HG03469 (cell line): ENCODE measurements at regions not wholly inside any gene's neighbourhood (a gene's known extent, or its start where the extent isn't known, plus 50 kb on each side); places are given as distances from the start of the nearest gene placed in this dataset.

Experiments
- ATAC-seq: cut with Tn5 transposase; IDR thresholded peaks from one replicate; pipeline ENCODE4 v1.9.1; 2021; ENCODE audit warnings: mild to moderate bottlenecking, moderate library complexity, moderate number of reproducible peaks; ENCODE audit not compliant: unreplicated experiment

- ATAC-seq: no peak
Observed at GRCh38 chr7:96638669-96639068, 71.0 kb downstream of the SEM1 start.

- no peak for ATAC-seq
Observed at GRCh38 chr7:96637522-96637921, 72.1 kb downstream of the SEM1 start.

- no peak for ATAC-seq
Observed at GRCh38 chr7:96636979-96637378, 72.7 kb downstream of the SEM1 start.

DNA sequence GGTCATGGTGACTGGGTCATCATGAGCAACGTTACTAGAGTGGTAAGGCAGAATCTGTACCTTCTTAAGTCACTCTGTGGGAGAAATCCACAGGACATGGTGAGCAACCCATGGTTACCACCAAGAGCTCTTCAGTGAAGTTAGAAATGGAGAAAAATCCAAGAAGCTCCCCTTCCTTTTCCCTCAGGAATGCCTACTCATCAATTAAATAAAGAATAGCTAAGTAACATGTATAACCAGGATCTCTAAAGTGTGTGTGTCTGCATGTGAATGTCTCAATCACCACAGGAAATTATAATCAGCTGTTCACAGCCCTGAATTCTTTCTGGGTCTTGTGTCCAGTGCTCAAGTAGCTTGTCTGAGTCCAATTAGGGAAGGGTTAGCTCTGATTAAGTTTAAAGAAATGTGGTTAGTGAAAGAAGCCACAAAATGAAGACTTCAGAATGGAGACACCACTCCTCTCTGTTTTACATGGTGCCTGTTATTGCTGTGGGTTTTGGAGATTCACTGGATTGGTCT lies 73.2 kb downstream of the SEM1 start:
- ATAC-seq: no peak

DNA sequence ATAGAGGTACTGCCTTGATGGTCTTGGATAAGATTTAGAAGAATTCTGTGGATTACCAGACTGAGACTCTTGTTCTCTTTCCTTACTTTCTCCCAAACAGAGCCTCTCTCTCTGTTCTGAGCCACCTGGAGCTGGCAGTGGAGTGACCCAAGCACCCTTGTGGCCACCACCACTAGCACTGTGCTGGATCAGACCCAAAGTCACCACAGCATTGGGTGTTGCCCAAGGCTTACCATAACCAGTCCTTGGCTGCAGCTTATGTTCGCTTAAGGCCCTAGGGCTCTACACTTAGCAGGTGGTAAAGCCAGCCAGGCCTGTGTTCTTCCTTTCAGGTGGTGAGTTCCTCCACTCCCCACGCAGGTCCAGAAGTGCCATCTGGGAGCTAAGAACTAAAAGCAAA lies 79.8 kb downstream of the SEM1 start:
- ATAC-seq: no peak

DNA sequence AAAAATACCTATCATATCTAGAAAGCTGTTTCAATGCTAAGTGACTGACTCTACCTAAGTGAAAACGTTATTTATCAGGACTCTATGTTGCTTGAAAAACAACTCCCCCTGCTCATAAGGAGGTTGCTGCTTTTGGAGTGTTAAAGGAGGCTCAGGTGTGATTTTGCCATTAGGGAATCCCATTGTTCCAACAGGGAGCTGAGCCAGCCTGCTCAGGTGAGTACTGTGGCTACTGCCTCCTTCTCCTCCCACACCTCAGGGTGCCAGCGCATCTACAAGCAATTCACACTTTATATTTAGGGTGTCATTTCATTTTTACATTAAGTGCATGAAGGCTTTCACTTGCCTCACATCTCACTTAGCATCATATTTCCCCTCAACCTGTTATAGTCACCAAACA lies 84.7 kb downstream of the SEM1 start:
- ATAC-seq: no peak

GRCh38 chr7:96621932-96622331 lies 87.7 kb downstream of the SEM1 start:
- no peak for ATAC-seq

- no peak for ATAC-seq
Observed at GRCh38 chr7:96614154-96614867, 95.3 kb downstream of the SEM1 start.

DNA sequence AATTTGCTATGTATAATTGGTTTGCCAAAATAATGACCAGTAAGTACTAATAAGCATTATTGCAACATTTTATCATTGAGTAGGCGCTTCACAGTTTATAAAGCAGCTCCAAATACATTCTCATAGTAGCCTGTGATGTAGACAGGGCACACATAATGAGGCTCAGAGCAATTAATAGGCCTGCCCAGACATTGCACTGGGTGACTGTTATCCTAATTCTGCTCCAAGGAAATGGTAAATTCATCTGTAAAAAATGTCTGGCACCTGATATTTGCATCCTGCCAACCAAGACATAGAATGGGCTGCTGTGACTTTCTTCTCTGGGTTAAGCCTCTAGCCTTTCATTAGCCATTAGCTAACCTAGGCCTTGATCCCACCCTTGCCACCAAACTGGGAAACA lies 97.6 kb downstream of the SEM1 start:
- no peak for ATAC-seq

- no peak for ATAC-seq
Observed at GRCh38 chr7:96605045-96605716, 104.5 kb downstream of the SEM1 start.

GRCh38 chr7:96599288-96599936 lies 110.2 kb downstream of the SEM1 start:
- no peak for ATAC-seq

GRCh38 chr7:96598421-96598820 lies 111.2 kb downstream of the SEM1 start:
- no peak for ATAC-seq

GRCh38 chr7:96596120-96596826 lies 113.4 kb downstream of the SEM1 start:
- ATAC-seq: no peak

DNA sequence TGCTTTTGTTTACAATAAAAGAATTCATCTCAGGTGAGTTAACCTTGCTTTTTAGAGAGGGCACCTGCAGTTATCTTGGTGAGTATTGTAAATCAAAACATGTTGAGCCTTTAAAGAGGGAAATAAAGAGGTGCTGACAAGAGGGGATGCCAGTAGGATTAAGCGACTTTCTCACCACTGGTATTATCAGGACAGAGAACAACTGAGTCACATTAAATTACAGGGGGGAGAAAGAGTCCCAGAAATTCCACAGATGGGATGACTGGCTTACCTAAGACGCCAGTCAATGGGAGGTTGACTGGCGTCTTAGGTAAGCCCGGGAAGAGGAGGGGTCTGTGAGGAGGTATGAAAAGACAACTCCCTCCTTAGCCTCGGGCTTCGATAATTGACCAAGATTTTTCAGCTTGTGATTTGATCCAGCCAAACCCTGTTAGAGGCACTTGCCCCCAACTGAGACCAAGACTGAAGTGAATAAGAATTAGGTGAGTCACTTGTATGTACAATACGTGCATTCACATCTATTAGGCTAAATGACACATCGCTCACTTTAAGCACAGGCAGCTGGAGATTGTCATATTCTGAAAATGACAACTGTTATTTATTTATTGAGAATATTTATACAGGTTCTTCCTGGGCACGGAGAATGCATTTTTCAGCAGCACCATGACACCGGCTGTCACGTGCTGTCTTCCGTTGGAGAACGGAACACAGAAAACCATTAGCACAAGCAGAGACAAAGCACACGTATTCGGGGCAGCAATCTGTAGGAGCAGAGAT lies 117.6 kb downstream of the SEM1 start:
- no peak for ATAC-seq

GRCh38 chr7:96591159-96591899 lies 118.3 kb downstream of the SEM1 start:
- ATAC-seq: no peak

GRCh38 chr7:96589038-96589437 lies 120.6 kb downstream of the SEM1 start:
- no peak for ATAC-seq

DNA sequence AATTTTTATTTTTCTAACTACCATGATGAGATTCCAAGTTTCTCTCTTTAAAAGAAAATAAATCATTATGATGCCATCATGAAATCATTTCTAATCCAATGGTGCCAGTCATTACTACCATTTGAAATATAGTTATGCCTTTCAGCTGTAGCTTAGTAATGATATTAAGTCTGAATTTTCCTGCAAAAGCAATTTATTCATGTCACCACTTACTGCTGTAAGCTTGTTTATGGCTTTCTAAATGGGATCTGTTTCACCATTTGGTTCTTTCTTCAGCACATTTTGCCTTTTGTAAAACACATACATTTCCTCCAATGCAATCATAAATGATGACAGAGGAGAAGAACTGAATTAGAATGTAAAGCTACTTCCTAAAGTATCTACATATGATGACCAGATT lies 130.5 kb downstream of the SEM1 start:
- no peak for ATAC-seq

DNA sequence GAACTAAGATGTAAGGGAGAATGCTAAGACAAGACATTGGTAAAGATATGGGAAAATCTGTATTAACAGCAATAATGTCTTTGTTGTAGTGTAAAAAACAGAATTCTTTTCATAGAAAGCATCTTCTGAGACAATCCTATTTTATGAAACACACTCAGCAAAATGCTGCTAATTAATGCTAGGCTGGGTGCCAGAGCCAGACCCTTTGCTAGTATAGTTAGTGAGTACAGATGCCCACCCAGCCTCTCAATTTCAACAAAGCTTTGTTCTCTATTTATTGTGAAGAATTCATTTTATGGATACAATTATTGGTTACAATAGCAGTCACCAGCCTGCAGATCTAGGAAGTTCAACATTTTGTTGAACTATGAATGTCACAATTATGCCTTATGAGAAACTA lies 131.0 kb downstream of the SEM1 start:
- no peak for ATAC-seq

- ATAC-seq: no peak
Observed at GRCh38 chr7:96563409-96563808, 146.2 kb downstream of the SEM1 start.

- ATAC-seq: no peak
Observed at GRCh38 chr7:96562966-96563365, 146.7 kb downstream of the SEM1 start.
